Testis (tissue), 2 donors: ENCODE measurements at regions not wholly inside any gene's neighbourhood (a gene's known extent, or its start where the extent isn't known, plus 50 kb on each side); places are given as distances from the start of the nearest gene placed in this dataset.
A peak's percentile ranks its signal among the peaks of the same experiment; 100 is the strongest.

Experiments
- DNase-seq: peaks from one replicate; pipeline ENCODE4 v3.0.0-alpha.2; 2019
- H3K27ac ChIP-seq, 2 donors: fragments of 200-600 bp; sonication (generic); one replicate each; pipeline ENCODE4 v1.5.1; 2019
- H3K27me3 ChIP-seq: fragments of 200-600 bp; sonication (generic); one replicate; pipeline ENCODE4 v1.5.1; 2019
- H3K36me3 ChIP-seq: fragments of 200-600 bp; sonication (generic); one replicate; pipeline ENCODE4 v1.5.1; 2017; ENCODE audit warnings: low read depth; ENCODE audit errors: missing control alignments
- H3K4me1 ChIP-seq: fragments of 200-600 bp; sonication (generic); one replicate; pipeline ENCODE4 v1.5.1; 2019
- H3K4me3 ChIP-seq, 2 donors: fragments of 200-600 bp; sonication (generic); one replicate each; pipeline ENCODE4 v1.5.1; 2017 to 2019
- H3K9me3 ChIP-seq: fragments of 200-600 bp; sonication (generic); one replicate; pipeline ENCODE4 v1.5.1; 2017
- CTCF ChIP-seq, 3 experiments: fragments of 450-650 bp in 2 of 3; fragments of 200-600 bp in 1 of 3; sonication (generic) in 1 of 3; IDR thresholded peaks; one replicate each; pipeline ENCODE4 v1.5.1; 2016 to 2019; ENCODE audit warnings: antibody characterized with exemption in 3 of 3, mild to moderate bottlenecking in 2 of 3, moderate library complexity in 1 of 3
- POLR2A ChIP-seq: fragments of 450-650 bp; IDR thresholded peaks from one replicate; pipeline ENCODE4 v1.6.1; 2017; ENCODE audit warnings: antibody characterized with exemption, mild to moderate bottlenecking, moderate library complexity
- WGBS, 2 donors: methylation state at CpG; one replicate each; pipeline ENCODE4 v1.1.5; 2018; 5-methylcytosine and 5-hydroxymethylcytosine counted together
- intact Hi-C: fragments of 100-400 bp; cut with DNase I; formaldehyde crosslinking; loops from one replicate; pipeline ENCODE4 v1.15.1; 2023; ENCODE audit warnings: low total_unique reads

DNA sequence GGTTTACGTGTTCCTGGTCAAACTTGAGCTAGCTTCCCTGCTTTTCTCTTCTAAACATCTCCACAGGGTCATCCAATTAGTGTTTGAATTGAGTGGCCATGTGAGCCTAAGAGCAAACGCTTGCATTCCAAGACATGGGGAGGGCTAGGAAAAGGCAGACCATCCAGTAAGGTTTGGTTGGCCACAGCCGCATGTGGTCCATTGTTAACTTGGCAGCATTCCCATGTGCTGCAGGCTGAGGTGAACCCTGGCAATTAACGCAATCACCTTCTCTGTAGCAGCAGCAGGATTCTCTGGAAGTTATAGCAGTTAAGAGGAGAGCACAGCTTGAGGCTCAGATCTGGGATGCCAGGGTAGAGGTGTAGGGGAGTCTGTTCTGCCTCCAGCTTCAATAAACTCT lies 502.2 kb upstream of the LMCD1 start:
- H3K9me3 ChIP-seq, result no peaks in the 10 kb centered on the region
- H3K27ac ChIP-seq, result no peak overlapping the region
- no peaks in the 10 kb centered on the region for H3K4me1 ChIP-seq
- intact Hi-C loops, result no loop called here
- no peak for DNase-seq
- H3K36me3 ChIP-seq, result no peaks in the 10 kb centered on the region
- TF ChIP-seq CTCF (IDR thresholded peaks at IDR 0.05) (no peak), POLR2A (no peak)
- no peaks in the 10 kb centered on the region for H3K27me3 ChIP-seq
- no peak overlapping the region for H3K4me3 ChIP-seq
- 49 to 59% methylated on average over 4 of the region's 4 CpGs for WGBS, 2 donors

DNA sequence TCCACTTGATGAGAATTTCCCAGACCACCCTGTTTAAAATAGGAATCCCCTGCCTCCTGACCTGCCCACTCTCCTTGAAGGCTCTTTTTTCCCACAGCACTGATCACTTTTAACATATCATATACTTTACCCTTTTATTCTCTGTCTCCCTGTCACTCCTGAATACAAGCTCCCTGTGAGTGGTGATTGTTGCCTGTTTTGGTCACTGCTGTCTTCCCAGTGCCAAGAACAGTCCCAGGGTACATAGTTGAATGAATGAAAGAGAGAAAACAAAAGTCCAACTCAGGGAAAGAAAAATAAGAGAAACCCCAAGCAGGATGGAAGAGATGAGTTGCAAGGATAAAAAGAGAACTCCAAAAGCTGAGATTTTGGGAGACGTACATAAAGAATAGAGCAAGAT lies 500.3 kb upstream of the LMCD1 start:
- no peak overlapping the region for H3K27ac ChIP-seq
- H3K4me3 ChIP-seq, result no peak overlapping the region
- WGBS, 2 donors, result 0 to 38% methylated on average over 1 of the region's 1 CpG
- intact Hi-C loops, result no loop called here
- no peaks in the 10 kb centered on the region for H3K27me3 ChIP-seq
- no peaks in the 10 kb centered on the region for H3K9me3 ChIP-seq
- no peaks in the 10 kb centered on the region for H3K4me1 ChIP-seq
- no peak for DNase-seq
- no peak for TF ChIP-seq CTCF (IDR thresholded peaks at IDR 0.05)
- no peak for TF ChIP-seq POLR2A
- H3K36me3 ChIP-seq, result no peaks in the 10 kb centered on the region

DNA sequence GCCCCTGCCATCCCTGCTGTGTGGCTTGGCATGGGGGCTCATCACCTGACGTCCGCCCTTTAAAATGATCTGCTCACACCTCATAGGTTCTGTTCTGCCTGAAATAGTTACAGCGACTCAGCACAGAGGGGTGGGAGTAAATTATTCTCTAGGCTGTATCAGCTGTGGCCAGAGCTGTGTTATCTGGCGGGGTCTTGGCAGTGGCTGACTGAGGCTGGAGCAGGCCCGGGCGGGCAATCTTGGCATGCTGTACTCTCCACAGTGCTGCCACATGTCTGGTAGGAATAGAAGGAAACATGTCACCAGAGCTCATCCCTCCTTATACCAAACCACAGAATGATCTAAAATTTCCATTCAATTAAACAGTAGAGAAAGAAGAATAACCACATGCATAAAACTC lies 499.9 kb upstream of the LMCD1 start:
- peak; percentile 38 for DNase-seq
- intact Hi-C loops, result no loop called here
- no peak overlapping the region for H3K4me3 ChIP-seq
- no peak overlapping the region for H3K27ac ChIP-seq
- 55 to 60% methylated on average over 6 of the region's 6 CpGs for WGBS, 2 donors
- H3K36me3 ChIP-seq, result no peaks in the 10 kb centered on the region
- H3K4me1 ChIP-seq, result no peaks in the 10 kb centered on the region
- H3K27me3 ChIP-seq, result no peaks in the 10 kb centered on the region
- TF ChIP-seq CTCF (IDR thresholded peaks at IDR 0.05), result no peak
- TF ChIP-seq POLR2A, result no peak
- H3K9me3 ChIP-seq, result no peaks in the 10 kb centered on the region

DNA sequence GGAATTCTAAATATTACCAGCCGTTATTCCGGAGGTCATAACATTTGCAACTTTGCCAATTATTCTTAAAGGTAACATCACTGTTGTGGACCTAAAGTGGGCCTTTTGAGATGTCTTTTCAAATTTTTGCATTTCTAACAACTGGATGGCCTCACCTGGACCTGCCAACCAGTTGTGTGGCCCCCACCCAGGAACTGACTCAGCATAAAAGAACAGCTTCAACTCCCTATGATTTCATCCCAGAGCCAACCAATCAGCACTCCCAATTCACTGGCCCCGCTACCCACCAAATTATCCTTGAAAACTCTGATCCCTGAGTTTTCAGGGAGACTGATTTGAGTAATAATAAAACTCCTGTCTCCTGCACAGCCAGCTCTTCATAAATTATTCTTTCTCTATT lies 489.7 kb upstream of the LMCD1 start:
- no peaks in the 10 kb centered on the region for H3K27me3 ChIP-seq
- no peak for TF ChIP-seq CTCF (IDR thresholded peaks at IDR 0.05)
- H3K36me3 ChIP-seq, result no peaks in the 10 kb centered on the region
- no peaks in the 10 kb centered on the region for H3K4me1 ChIP-seq
- no peak overlapping the region for H3K4me3 ChIP-seq
- intact Hi-C loops, result no loop called here
- H3K27ac ChIP-seq, result no peak overlapping the region
- no peak for DNase-seq
- H3K9me3 ChIP-seq, result no peaks in the 10 kb centered on the region
- WGBS, 2 donors, result 77 to 96% methylated on average over 3 of the region's 3 CpGs

DNA sequence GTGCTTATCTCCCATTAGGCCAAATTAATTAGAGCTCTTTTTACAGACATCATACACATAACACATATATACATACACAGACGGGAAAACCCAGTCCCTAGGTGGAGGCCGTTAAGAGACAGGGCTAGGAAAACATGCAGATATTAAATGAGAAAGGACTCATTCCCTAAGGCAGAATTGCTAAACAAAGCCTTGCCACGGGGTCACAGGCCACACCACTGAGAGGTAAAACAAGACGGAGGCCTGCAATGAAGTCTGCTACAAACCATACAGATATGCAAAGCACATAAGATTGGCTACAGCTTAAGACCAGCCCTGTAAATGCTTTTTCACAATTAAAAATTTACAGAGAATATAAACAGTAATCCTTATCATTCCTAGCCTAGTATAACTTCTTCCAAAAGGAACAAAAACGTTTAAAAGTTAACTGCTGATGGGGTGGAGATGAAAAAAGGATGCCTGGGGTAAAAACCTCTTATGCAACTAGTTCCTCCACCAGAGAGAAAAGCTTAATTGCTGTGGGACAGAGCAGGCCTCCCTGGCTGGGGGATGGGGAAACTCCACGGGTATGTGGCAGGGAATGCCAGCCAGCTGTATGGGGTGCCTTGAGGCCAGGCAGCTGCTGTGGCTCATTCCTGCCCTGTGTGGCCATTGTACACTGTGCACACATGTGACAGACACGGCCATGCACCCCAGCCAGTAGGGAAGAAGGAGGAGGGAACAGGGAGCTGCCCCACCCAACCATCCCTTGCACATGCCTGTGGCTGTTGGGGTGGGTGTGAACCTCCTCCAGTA lies 481.4 kb upstream of the LMCD1 start:
- intact Hi-C loops, result no loop called here
- Histone ChIP-seq H3K36me3 (no peaks in the 10 kb centered on the region), H3K4me3 (no peak overlapping the region), H3K4me1 (no peaks in the 10 kb centered on the region), H3K9me3 (no peaks in the 10 kb centered on the region), H3K27ac (no peak overlapping the region), H3K27me3 (no peaks in the 10 kb centered on the region)
- TF ChIP-seq POLR2A, result no peak
- no peak for TF ChIP-seq CTCF (IDR thresholded peaks at IDR 0.05)
- no peak for DNase-seq
- WGBS, 2 donors, result 74% methylated on average over 7 of the region's 7 CpGs
